Type B pancreatic cell (in vitro differentiated cells): ENCODE measurements at regions not wholly inside any gene's neighbourhood (a gene's known extent, or its start where the extent isn't known, plus 50 kb on each side); places are given as distances from the start of the nearest gene placed in this dataset.
A peak's percentile ranks its signal among the peaks of the same experiment; 100 is the strongest.

Experiments
- DNase-seq: peaks from one replicate; pipeline ENCODE4 v3.0.0; 2021; ENCODE audit warnings: mixed read lengths; ENCODE audit not compliant: unreplicated experiment; ENCODE audit errors: extremely low spot score
- H3K27ac Mint-ChIP-seq: 2 replicates; pipeline ENCODE4 v1.8.0; 2021; ENCODE audit warnings: mild to moderate bottlenecking, mixed read lengths
- H3K27me3 Mint-ChIP-seq: 2 replicates; pipeline ENCODE4 v1.8.0; 2021; ENCODE audit warnings: mixed read lengths
- H3K36me3 Mint-ChIP-seq: 2 replicates; pipeline ENCODE4 v1.8.0; 2021; ENCODE audit warnings: mixed read lengths
- H3K4me1 Mint-ChIP-seq: one replicate; pipeline ENCODE4 v1.8.0; 2021; ENCODE audit warnings: mixed read lengths; ENCODE audit not compliant: unreplicated experiment
- H3K4me3 Mint-ChIP-seq: 2 replicates; pipeline ENCODE4 v1.8.0; 2021; ENCODE audit warnings: mild to moderate bottlenecking, mixed read lengths
- H3K9me3 Mint-ChIP-seq: 2 replicates; pipeline ENCODE4 v1.8.0; 2021; ENCODE audit warnings: mixed read lengths
- TF ChIP-seq, protein P1 (sequence below): fragments of 200-600 bp; sonication (generic); conservative IDR thresholded peaks from 2 replicates; pipeline ENCODE4 v1.5.0; 2021; ENCODE audit warnings: antibody characterized with exemption, mild to moderate bottlenecking

DNA sequence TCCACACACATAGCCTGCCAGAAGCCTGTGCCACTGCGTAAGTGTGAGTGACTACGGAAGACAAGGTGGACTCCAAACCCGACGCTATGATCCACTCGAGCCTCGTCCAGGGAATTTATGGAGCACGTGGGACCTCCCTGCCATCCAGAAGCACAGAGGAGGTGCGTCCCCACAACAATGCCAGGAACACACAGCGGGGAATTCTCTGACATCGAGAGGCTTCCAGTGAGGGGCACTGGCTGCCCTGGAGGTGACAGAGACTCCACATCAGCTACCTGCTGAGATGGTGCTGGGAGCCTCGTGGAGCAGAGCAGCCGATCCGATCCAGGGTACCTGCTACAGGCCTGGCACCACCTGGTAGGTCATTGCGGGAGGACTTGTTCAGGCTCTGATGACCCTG is 72.2 kb upstream of the INSIG1 start:
- TF ChIP-seq, protein P1, sequence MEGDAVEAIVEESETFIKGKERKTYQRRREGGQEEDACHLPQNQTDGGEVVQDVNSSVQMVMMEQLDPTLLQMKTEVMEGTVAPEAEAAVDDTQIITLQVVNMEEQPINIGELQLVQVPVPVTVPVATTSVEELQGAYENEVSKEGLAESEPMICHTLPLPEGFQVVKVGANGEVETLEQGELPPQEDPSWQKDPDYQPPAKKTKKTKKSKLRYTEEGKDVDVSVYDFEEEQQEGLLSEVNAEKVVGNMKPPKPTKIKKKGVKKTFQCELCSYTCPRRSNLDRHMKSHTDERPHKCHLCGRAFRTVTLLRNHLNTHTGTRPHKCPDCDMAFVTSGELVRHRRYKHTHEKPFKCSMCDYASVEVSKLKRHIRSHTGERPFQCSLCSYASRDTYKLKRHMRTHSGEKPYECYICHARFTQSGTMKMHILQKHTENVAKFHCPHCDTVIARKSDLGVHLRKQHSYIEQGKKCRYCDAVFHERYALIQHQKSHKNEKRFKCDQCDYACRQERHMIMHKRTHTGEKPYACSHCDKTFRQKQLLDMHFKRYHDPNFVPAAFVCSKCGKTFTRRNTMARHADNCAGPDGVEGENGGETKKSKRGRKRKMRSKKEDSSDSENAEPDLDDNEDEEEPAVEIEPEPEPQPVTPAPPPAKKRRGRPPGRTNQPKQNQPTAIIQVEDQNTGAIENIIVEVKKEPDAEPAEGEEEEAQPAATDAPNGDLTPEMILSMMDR = no peak

DNA sequence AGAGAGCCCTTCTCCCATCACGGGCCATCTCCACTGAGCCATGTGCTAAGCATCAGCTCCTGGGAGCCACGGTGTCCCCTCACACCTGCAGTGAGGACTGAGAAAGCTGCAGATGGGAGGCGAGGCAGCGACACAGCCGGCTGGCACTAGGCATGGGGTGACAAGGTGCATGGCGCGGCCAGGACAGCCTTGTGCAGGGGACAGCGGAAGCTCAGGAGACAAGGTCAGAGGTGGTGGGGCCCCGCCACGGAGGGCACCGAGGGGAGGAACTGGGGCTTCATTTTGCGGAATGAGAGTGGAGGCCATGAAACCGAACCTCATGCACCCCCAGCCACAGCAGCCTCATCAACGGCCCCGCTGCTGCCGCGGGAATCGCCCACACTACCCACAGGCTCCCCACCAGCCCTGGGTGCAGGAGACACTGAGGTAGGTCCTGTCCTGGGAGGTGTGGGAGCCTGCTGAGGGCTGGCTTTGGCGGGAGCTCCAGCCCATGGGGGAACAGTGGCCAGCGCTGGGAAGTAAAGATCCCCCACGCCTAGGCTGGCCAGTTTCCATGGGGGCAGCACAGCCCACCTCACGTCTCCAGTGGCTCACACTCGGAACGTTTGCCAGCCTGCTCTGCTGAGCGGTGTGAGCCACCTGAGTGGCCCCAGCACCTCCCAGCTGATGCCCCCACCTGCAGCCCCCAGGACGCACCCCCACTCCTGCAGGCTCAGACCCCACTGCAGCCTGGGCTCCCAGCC is 71.2 kb upstream of the INSIG1 start:
- no peak overlapping the region for H3K27ac Mint-ChIP-seq
- no peaks in the 10 kb centered on the region for H3K9me3 Mint-ChIP-seq
- H3K36me3 Mint-ChIP-seq = no peaks in the 10 kb centered on the region
- DNase-seq = no peak
- H3K4me3 Mint-ChIP-seq = no peak overlapping the region
- H3K4me1 Mint-ChIP-seq = peaks cover 77% of the 10 kb centered on the region
- TF ChIP-seq, protein P1 = no peak
- H3K27me3 Mint-ChIP-seq = peaks cover 21% of the 10 kb centered on the region

More for the DNA sequence above, 72.2 kb upstream of the INSIG1 start:
- peaks cover 79% of the 10 kb centered on the region for H3K4me1 Mint-ChIP-seq
- no peaks in the 10 kb centered on the region for H3K36me3 Mint-ChIP-seq
- peak overlapping the region; percentile 51 for H3K27ac Mint-ChIP-seq
- no peaks in the 10 kb centered on the region for H3K9me3 Mint-ChIP-seq
- DNase-seq = no peak
- H3K27me3 Mint-ChIP-seq = peaks cover 21% of the 10 kb centered on the region
- no peak overlapping the region for H3K4me3 Mint-ChIP-seq

DNA sequence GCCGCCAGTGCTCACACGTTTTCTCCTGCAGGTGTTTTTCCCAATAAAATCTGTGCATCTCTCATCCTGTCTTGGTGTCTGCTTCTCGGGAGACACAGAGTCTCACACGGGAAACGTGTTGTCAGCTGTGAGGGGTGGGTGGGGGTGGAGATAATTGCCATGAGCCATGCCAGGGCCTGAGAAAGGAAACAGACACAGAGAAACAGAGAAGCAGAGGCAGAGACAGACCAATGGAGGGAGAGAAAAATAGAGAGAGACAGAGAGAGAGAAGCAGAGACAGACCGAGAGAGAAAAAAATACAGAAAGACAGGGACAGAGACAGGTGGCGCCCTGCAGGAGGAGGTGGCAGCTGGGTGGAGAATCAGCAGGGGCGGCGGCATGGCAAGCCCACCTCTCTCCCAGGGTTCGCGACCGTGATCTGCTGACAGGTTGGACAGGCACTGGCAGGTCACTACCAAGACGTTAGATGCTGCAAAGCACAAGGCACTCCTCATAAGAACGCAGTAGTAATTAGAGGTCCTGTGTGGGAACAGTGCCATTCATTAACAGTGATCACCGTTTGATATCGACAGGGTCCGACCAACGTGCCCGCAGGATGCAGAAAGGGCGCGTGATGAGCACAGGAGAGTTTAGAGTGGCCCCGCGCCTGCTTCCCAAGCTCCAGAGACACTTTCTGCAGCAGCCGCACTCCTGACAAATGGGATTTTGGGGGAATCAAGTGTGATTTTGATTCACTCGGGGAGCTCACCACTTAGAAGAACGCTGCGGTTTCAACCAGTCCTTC is 70.5 kb upstream of the INSIG1 start:
- TF ChIP-seq, protein P1 = no peak
- Mint-ChIP-seq H3K27me3 (peaks cover 21% of the 10 kb centered on the region), H3K27ac (peak overlapping the region; percentile 67)

DNA sequence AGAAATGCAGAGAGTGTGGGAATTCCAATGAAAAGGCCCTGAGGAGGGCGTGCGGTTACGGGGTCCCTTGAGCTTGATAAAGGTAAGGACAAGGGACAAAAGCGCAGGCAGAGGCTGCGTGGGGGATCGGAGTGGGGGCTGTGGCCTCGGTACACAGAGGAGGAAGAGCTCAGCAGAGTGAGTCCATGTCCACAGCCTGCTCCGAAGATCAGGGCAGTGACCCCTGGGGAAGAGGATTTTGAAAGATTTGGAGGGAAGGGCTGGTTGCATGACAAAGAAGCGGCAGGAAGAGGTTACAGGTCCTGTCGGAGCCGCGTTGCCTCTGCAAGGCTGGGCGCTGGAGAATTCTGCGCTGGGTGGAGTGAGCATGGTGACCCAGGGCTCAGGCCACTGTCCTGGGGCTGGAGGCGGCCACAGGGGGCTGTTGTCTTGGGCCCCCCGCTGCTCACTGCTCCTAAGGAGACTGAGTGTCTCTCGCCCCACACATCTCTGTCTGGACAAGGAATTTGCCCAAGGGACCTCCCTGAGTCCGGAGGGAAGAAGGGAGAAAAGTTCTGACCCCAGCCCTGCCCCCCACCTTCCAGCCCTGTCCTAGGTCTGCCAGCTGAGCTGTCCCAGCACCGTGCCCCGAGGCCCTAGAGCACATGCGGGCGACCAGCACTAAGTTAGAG is 69.8 kb upstream of the INSIG1 start:
- Mint-ChIP-seq H3K4me3 (no peak overlapping the region), H3K27ac (peak overlapping the region; percentile 67), H3K9me3 (no peaks in the 10 kb centered on the region), H3K4me1 (peaks cover 71% of the 10 kb centered on the region), H3K27me3 (peaks cover 21% of the 10 kb centered on the region), H3K36me3 (no peaks in the 10 kb centered on the region)
- TF ChIP-seq, protein P1 = no peak
- no peak for DNase-seq

More for the DNA sequence above, 70.5 kb upstream of the INSIG1 start:
- Mint-ChIP-seq H3K9me3 (no peaks in the 10 kb centered on the region), H3K4me1 (peaks cover 73% of the 10 kb centered on the region), H3K36me3 (no peaks in the 10 kb centered on the region), H3K4me3 (peak overlapping the region; percentile 18)
- DNase-seq = no peak

DNA sequence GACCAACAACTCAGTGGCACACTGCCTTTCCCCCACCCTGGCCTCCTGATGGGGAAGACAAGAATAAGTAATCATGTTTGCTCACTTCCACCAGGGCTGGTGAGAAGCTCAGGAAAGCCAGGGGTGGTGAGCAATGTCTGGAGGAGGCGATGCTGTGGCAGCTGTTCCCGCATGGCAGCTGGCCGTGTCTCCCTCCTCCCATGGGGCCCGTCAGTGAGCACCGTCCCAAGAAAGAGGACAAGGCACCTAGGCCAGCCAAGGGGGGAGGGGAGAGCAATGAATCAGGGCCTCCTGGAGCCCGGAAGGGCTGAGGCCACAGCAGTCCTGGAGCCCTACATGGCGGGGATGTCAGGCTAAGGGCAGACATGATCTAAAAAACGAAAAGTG is 69.2 kb upstream of the INSIG1 start:
- Mint-ChIP-seq H3K4me3 (no peak overlapping the region), H3K36me3 (no peaks in the 10 kb centered on the region), H3K27me3 (peaks cover 21% of the 10 kb centered on the region), H3K27ac (peak overlapping the region; percentile 84), H3K9me3 (no peaks in the 10 kb centered on the region), H3K4me1 (peaks cover 71% of the 10 kb centered on the region)
- no peak for DNase-seq
- TF ChIP-seq, protein P1 = no peak
